ENCODE measurements at regions not wholly inside any gene's neighbourhood (a gene's known extent, or its start where the extent isn't known, plus 50 kb on each side); places are given as distances from the start of the nearest gene placed in this dataset.
"Not testable (repeated sequence)": the region's sequence is repeated elsewhere in the genome, so short reads cannot be mapped to it uniquely, and the experiment has no call there.

- not testable (repeated sequence) for TF ChIP-seq POLR2A (IDR thresholded peaks at IDR 0.05)
- TF ChIP-seq, protein P1, sequence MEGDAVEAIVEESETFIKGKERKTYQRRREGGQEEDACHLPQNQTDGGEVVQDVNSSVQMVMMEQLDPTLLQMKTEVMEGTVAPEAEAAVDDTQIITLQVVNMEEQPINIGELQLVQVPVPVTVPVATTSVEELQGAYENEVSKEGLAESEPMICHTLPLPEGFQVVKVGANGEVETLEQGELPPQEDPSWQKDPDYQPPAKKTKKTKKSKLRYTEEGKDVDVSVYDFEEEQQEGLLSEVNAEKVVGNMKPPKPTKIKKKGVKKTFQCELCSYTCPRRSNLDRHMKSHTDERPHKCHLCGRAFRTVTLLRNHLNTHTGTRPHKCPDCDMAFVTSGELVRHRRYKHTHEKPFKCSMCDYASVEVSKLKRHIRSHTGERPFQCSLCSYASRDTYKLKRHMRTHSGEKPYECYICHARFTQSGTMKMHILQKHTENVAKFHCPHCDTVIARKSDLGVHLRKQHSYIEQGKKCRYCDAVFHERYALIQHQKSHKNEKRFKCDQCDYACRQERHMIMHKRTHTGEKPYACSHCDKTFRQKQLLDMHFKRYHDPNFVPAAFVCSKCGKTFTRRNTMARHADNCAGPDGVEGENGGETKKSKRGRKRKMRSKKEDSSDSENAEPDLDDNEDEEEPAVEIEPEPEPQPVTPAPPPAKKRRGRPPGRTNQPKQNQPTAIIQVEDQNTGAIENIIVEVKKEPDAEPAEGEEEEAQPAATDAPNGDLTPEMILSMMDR (IDR thresholded peaks at IDR 0.05) = not testable (repeated sequence)
Measured at GRCh38 chr11:48729503-48729902, 240.9 kb downstream of the OR4A47 start.

All from adrenal gland (tissue), 5 donors.